ENCODE measurements at regions not wholly inside any gene's neighbourhood (a gene's known extent, or its start where the extent isn't known, plus 50 kb on each side); places are given as distances from the start of the nearest gene placed in this dataset.

GRCh38 chr11:19661827-19662226, 50.8 kb upstream of the NAV2 start:
- DNase-seq (ENCODE audit: low read depth) = no peak

- no peak for DNase-seq (ENCODE audit: low read depth)
Observed at GRCh38 chr11:19660076-19660475, 52.6 kb upstream of the NAV2 start.

- DNase-seq (ENCODE audit: low read depth) = no peak
Observed at GRCh38 chr11:19659529-19659928, 53.1 kb upstream of the NAV2 start.

DNA sequence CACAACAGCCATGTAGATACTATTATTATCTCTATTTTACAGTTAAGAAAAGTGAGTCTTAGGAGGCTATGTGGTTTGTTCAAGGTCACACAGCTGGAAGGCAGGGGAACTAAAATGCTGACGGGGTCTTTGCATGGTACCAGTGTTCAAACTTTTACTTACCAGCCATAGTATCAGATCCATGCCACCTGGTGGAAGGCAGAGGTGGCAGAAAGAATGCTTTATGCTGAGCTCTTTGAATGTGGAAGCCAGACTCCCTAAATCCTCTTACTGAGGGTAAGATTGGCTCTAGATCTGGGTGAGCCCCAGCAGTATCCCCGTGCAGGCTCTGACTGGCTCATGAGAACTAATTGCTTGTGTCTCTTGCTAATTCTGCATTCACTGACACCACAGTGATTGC, 54.3 kb upstream of the NAV2 start:
- no peak for DNase-seq (ENCODE audit: low read depth)

DNA sequence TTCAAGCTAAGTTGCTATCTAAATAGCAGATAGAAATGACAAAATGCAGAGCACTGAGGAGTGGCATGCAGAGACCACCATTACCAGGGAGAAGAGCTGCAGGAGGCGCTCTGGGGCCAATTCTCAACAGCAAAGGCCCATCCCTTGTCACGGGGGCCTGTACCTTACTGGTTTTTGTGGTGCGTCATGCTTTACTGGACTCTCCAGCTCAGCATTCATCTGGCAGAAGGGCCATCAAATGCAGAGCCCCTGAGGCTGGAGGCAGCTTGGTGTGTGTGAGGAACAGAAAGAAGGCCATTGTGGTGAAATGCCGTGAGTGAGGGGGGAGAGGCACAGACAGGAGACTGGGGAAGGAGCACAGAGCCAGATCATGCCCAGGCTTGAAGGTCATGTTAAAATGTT, 56.5 kb upstream of the NAV2 start:
- DNase-seq (ENCODE audit: low read depth) = no peak

DNA sequence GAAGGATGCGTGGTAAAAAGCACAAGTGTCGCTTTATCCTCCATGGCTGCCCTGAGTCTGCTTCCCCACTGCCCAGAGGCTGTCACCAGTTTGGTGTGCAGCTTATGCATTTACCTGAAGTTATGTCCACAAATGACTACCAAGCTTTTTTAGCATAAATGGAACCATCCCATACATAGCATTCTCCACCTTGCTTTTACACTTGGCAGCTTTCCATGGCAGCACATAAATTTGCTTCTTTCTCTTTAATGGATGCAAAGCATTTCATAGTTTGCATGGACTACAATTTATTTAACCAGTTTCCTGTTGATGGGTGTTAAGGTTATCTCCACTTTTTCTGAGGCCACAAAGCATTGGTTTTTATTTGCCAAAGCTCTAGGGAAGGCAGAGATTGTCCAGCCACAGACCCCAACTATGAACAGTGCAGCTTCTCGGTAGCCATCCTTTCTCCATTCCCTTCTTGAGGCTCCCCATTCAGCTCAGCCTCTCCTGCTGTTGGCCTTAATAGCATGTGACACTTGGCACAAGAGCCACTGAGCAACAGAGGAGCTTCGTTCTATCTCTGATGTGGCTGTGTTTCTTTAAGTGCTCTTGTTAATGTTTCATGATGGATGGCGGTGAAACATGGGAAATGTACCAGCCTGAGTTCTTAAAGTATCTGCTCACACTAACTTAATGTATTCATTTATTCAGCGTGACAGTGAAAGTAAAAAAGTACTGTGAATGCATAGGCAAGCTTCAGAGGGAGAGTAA, 59.8 kb upstream of the NAV2 start:
- no peak for DNase-seq (ENCODE audit: low read depth)

DNA sequence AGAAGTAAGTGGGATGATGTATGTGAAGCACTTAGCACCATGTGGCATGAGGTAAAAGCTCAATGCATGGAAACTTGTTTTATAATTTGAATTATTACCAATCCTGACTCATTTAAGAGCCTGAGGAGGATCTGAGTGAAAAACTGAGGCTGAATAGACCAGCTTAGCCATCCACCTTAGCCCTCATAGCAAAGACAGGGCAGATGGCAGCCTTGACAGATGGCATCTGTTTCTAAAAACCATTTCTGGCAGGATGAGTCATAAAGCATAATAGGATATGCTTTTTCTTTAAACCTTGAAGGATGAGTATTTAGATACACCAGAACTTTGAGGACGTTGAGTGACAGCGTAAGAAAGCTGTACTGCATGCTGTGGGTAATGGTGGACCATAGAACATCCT, 61.0 kb upstream of the NAV2 start:
- no peak for DNase-seq (ENCODE audit: low read depth)

DNA sequence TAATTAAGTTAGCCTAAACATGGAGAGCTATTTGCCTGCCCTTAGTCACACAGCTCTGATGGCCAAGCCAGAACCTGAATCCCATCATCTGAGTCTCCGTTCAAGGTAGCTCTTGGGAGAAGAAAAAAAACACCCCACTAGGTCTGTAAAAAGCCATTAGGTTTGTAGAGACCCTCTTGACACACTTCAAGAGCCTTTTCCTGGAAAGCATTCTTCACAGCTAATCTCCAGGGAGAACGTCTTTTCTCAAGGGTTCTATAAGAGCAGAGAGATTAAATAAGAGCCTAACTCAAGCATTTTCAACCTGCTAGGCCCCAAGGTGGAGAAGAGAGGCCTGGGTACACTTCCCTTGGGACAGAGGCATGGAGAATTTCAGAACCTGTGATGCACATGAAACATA, 61.6 kb upstream of the NAV2 start:
- no peak for DNase-seq (ENCODE audit: low read depth)

- no peak for DNase-seq (ENCODE audit: low read depth)
Observed at GRCh38 chr11:19650467-19650866, 62.2 kb upstream of the NAV2 start.

DNA sequence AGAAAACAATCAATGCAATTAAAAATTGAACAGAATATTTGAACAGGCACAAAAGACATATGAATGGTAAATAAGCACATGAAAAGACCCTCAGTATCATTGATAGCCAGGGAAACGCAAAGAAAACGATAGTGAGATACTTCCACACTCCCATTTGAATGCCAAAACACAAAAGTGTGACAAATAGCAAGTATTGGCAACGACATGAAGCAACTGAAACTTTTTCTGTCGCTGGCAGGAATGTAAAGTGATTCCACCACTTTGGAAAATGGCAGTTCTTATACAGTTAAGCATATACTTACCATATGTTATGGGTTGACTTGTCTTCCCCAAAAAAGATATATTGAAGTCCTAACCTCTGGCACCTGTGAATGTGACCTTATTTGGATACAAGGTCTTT, 62.9 kb upstream of the NAV2 start:
- no peak for DNase-seq (ENCODE audit: low read depth)

GRCh38 chr11:19648321-19648720, 64.3 kb upstream of the NAV2 start:
- DNase-seq (ENCODE audit: low read depth) = no peak

DNA sequence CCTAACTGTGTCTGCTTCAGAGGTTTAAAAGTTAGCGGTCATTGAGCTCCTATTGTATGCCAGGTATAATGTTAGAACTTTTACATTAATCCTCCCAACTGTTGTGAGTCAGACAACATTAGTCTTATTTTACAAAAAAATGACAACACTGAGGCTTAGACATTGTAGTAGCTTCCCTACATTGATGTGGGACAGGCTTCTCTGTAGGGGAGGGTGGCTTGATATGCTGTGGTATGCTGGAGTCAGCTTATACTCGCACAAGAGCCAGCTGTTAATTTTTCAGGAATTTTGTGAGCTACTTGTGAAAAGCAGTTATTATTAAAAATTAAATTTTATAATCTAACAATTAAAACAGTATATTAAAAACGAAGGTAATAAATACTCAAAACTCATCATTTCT, 64.8 kb upstream of the NAV2 start:
- DNase-seq (ENCODE audit: low read depth) = no peak

DNA sequence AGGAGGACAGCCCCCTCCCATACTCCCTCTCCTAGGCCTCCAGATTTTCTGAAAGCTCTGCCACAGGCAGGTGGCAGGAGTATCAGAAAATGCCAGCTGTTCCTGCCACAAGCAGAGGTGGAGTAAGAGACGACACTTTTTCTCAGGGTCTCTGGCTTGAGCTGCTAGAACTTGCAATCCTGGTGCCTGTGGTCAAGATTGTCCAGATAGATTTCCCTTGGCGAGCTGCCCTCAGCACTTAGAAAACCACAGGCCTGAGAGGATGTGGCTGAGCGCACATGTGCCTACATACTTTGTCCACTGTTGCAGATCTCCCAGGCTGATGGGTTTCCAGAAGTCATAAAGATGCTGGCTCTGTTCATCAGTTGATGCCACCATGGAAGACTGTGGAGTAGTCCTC, 65.7 kb upstream of the NAV2 start:
- peak; percentile 60 for DNase-seq (ENCODE audit: low read depth)

- no peak for DNase-seq (ENCODE audit: low read depth)
Observed at GRCh38 chr11:19646308-19646707, 66.3 kb upstream of the NAV2 start.

GRCh38 chr11:19644316-19644715, 68.3 kb upstream of the NAV2 start:
- no peak for DNase-seq (ENCODE audit: low read depth)

- DNase-seq (ENCODE audit: low read depth) = no peak
Observed at GRCh38 chr11:19642185-19643158, 70.2 kb upstream of the NAV2 start.

GRCh38 chr11:19639603-19640105, 73.0 kb upstream of the NAV2 start:
- no peak for DNase-seq (ENCODE audit: low read depth)

- DNase-seq (ENCODE audit: low read depth) = no peak
Observed at GRCh38 chr11:19635332-19635731, 77.3 kb upstream of the NAV2 start.

DNA sequence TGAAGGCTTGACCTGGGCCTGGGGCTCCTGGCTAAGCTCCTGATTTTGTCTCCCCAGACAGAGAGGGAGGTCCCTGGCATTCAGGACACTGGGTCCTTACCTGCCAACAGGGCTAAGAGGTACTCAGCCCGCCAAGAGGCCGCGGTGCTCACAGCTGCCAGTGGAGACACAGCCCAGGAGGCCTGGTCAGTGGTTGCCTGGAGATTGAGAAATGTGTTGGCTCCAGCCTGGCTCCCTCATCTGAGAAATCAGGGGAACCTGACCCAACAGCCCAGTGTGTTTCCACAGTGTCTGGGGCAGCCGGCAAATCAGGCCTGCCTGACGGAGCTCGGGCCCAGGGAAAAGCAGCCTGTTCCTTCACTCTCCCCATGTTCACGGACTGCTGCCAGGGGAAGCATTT, 79.4 kb upstream of the NAV2 start:
- no peak for DNase-seq (ENCODE audit: low read depth)

DNA sequence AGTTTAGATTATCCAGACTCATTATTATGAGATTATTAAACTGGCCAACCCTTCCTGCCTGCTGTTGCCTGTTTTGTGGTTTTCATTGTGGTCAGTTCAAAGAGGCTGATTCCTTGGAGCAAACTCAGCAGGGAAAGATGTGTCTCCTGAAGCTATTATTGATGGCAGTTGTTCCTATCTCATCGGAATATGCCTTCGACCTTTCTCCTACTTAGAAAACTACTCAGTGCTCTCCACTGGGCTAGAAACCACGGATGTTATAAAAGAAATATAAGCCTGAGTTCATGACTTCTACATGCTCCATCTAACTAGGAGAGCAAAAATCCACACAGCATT, 80.2 kb upstream of the NAV2 start:
- DNase-seq (ENCODE audit: low read depth) = no peak

DNA sequence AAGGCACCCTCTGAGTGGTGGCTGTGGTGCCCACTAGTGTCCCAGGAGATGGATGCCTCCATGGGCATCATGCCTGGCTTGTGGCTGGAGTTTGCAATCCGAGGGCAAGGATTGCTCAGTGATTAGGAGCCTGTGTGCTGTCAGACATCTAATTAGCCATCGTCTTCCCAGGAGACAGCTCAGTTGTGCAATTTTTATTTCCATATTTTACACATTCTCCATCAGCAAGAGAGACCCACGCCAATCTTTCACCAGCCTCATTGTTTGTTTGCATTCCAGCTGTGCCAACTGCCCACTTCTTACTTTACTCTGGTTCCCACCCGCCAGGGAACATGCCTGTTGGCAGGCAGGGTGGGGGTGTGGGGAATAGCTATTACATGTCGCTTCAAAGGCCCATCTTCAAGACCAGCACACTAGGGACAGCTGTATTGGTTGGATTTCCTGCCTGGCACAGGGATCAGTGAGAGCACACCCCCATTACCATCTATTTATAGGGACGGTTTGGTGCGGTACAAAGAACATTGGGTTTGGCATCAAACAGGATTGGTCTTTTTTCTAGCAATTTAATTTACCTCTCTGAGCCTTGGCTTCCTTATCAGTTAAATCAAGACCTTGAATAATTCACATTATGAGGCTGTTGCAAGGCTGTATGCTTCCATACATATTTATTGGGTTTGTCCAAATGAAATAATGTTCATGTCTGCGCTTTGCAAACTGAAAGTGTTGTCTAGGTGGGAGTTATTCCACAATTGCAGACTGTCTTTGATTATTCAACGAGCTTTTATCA, 80.7 kb upstream of the NAV2 start:
- no peak for DNase-seq (ENCODE audit: low read depth)

GRCh38 chr11:19628018-19628417, 84.6 kb upstream of the NAV2 start:
- peak; percentile 45 for DNase-seq (ENCODE audit: low read depth)

Data from fibroblast of the conjunctiva (primary cell).